NCI-H82 treated with DMSO at 0.1 percent for 48 hours (cell line): ENCODE measurements at regions not wholly inside any gene's neighbourhood (a gene's known extent, or its start where the extent isn't known, plus 50 kb on each side); places are given as distances from the start of the nearest gene placed in this dataset.

Experiments used
- DNase-seq: peaks from one replicate; lab custom pipeline; 2025; ENCODE audit not compliant: unreplicated experiment; lab: John Stamatoyannopoulos, UW

DNA sequence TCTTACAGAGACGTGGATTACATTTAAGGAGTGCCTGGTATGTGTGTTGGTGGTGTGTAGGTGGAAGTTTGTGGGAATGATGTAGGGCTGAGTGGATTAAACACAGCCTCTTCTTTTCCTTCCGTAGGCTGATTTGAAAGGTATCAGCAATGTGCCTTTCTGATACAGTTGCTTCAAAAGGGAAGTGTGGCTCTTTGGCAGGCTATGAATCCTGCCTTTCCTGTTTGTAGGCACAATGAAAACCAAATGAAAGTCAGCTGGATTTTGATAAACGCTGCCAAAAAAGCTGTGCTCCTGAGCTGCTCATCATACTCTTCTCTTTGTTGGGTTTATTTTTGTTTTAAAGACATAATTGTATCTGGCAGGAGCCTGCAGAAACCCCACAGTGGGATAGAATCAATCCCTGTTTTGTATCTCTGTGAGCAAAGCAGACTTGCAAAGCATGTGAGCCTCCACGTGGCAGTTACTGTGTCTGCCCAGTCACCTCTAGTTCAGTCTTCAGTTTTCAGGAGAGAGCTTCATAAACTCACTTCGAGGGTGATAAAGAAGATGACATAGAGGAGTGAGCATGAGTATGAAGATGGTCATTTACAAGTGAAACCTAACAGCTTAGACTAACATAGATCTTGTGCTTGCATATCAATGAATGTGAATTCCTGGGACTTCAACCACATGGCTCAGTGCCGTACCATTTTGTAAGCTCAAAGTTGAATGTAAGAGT lies 655.7 kb upstream of the KIRREL3 start:
- DNase-seq = no peak

DNA sequence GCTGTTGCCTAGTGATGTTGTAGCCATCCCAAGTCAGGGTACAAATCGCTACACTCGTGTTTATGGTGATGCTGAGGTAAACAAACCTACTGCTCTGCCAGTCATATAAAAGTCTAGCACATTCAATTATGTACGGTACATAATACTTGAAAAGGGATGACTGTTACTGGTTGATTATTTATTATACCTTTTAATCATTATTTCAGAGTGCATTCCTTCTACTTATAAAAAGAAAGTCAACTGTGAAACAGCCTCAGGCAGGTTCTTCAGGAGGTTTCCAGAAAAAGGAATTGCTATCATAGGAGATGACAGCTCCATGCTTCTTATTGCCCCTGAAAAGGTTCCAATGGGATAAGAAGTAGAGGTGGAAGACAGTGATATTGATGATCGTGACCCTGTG lies 652.5 kb upstream of the KIRREL3 start:
- DNase-seq = no peak

DNA sequence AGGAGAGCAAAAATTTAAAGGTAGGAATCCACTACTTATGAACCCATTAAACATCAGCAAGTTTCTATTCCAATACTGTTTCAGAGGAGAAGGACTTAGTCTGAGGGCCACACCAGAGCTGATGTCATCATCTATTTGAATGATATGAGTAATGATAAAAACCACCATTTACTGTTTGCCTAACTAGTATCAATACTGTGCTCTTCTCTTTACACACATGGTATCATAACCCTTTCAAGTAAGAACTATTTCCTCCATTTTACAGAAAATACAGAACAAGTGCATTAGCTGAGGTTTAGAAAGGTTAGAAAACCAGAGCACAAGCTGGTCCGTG lies 651.3 kb upstream of the KIRREL3 start:
- DNase-seq = no peak

DNA sequence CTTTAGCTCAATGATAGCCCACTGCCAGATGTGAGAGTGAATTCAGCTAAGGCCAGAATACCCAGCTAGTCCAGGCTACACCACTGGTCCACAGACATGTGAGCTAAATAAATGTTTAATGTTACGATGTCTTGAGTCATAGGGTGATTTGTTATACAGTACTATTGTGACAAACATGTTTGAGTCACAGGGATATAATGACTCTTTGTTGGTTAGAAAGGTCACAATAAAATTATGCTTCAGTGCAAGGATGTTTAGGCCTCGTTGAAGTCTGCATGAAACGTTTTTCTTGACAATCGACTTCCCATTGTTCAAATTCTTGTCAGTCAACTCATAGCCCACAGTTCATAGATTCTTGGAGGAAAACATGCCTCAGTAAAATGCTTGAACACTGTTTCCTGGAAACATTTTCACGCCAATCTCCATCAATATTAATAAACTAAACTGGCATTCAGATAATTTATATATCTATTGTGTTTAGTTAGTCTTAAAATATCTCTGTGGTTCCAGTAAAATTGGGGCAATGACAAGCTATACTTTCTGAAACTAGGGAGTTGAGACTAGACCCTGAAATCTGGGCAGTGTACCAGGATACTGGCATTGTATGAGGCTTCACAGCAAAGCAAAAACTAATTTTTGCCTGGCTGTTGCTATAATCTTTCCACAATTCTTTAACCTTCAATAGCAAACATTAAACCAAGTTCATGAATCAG lies 650.8 kb upstream of the KIRREL3 start:
- no peak for DNase-seq

DNA sequence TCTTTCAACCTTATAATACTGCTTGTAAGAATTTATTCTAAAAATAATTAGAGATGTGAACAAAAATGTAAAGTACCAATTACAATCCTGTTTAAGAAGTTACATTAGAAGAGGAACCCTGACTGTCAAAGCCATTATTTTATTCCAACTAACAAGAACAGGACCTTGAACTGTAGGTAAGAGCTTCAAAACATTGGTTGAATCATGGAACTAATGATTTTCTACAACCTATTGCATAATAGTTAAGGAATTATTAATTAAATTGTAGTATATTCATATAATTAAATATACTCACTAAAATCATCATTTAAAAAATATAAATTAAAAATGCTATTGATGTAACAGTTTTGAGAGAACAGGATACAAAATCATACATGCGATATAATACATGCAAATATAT lies 649.4 kb upstream of the KIRREL3 start:
- no peak for DNase-seq

DNA sequence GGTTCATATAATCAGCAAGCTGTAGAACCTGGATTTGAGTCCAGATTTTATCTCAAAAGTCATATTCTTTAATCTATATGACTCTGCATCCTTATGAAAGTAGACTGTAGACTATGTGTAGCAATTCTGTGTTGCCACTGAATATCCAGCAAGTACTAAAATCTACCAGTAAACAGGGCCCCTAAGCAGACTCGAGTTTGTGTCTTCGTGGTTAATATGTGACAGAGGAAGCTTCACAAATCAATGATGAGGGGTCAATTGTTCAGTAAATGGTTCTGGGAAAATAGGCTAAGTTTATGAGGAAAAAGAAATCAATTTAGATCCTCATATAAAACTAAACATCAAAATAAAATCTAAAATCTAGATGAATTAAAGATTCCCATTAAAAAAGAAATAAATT lies 648.5 kb upstream of the KIRREL3 start:
- DNase-seq = no peak

DNA sequence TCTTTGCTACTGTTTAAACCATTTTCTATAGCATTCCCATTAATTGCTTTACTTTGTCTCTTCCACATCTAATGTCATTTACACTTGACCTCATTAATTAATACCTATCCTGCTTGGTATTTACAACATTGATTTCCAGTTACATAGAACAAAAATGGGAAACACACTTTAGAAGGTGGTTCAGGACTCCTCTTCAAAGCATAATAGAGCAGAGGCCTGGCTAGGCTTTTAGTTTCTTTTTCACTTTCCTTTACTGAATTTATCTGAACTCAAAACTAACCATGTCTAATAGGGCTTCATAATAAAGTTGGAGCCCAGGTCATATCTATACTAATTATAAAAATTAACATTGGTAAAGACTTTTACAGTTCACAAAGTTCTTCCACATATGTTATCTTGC lies 648.0 kb upstream of the KIRREL3 start:
- DNase-seq = no peak

DNA sequence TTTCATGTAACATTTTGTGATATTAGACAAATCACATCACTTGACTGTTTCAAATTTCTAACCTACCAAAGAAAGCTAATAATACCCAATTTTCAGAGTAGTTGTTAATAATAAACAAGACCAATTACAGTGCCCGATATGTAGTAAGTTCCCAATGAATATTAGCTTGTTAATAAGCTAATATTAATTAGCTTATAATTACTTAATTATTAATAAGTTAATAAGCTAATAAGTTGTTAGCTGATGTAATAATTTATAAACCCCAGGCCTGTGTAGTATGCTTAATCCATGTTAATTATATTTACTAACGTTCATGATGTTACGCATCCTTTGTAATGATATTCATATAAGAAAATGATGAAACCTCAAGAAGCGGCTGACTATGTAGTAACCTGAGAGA lies 643.8 kb upstream of the KIRREL3 start:
- no peak for DNase-seq

DNA sequence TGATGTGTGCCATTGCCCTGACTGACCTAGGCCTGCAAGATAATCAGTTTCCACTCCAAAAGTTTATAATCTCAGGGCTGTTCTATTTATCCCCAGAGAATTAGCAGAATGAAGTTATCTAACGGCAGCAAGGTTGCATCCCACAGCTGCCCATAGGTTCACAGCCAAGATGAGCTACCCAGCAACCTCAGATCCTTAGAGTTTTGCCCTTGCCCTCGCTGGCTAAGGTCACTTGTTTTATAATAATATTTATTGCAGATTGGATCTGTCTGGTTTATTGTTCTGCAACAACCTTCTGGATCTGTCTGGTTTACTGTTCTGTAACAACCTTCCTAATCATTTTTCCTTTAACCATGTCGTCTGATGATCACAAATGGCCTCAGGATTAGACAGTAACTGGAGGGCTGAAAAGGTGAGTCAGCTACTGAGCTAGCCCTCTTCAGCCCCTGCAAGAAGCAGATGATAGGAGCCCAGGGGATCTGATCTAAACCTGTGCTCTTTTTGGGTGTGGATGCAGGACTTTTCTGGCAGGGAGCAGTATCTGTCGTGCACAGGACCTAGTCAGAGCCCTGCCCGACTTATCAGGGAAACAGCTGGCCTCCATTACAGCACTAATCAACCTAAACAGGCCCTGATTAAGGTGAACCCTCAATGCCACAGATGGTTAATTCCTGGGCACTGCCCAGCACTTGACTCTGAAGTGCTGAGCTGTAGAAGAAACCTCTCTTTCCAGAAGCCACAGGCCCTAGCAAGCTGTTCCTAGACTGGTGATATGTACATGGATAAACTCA lies 642.9 kb upstream of the KIRREL3 start:
- no peak for DNase-seq

DNA sequence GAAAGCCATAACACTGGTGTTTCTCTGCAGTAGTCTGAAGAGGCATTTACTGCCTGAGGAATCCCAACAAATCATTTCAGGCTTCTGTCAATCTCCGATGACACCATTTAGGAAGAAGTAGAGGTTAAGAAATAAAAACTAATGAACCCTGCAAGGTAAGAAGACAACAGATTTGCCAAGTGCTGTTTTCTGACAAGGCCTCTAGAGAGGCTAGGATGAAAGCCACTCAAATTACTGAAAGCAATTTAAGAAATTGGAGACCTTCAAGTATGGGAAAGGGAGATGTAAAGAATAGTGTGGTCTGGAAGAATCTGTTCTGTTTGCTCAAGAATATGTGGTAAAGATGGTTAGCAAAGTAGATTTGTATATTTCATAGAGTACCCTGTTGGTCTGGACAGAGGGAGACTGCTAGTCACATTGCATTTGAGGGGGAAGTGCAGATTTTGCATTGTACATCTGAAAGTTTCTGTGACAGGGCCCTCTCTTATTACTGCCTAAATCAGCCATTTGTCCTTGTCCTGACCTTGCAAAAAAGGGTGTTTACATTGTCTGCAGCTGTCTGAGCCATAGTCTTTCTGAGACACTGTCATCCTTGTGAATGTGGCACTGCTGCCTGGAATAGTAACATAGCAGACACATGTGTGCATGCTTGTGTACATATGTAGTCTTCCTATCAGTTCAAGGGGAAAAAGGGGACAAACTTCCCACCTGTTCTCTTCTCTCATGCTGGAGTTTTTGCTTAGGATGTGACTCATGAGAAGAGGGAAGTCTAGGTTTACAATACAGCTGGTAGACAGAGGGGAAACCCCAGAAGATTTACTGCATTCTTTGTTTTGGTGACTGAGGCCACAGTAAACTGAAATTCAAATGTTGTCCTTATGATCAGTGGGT lies 640.2 kb upstream of the KIRREL3 start:
- DNase-seq = no peak

DNA sequence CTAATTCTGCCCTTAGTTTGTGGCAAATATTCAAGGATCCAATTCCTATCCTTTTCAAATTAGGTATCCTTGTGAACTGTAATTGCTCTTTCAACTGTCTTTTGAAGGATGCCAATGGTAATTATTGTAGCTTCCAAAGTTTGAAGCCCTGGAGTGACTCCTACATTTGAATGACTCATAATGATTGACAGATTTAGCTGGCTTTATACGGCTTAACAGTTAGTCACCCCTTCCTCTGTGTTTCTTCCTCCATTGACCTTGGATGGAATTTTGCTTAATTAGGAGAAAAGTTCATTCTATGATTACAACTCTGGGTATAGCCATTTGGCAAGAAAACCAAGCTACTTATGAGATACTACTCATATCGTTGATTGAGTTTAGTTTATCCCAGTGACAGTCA lies 639.3 kb upstream of the KIRREL3 start:
- DNase-seq = no peak

DNA sequence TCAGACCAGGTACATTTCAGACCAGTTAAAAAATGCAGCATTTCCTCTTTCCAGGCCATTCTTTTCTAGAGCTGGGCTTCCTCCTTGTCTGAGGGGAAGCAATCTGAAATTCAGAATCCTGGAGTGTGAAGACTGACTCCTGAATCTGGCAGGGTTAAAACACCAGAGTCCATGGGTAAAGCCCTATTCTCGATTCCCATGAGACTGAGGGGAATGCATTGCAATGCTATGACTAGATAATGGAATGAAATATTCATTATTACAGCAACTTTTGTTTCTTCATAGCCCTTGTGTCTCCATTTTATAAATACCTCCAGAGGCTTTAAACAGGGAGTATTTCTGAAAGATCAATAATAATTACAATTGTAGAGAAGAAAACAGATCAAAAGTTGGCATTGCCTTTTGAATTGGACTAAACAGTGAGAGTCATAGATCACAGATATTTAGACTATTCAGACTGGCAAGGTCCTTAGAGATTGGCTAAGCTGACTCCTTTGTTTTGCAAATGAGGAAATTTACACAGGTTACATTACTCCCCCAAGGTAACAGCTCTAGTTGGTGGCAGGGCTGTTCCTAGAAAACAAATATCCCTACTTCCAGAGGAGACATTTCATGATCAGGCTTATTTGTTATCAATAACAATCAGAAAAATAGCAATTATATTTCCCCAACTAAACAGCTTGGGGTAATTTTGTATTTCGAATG lies 632.6 kb upstream of the KIRREL3 start:
- DNase-seq = no peak

DNA sequence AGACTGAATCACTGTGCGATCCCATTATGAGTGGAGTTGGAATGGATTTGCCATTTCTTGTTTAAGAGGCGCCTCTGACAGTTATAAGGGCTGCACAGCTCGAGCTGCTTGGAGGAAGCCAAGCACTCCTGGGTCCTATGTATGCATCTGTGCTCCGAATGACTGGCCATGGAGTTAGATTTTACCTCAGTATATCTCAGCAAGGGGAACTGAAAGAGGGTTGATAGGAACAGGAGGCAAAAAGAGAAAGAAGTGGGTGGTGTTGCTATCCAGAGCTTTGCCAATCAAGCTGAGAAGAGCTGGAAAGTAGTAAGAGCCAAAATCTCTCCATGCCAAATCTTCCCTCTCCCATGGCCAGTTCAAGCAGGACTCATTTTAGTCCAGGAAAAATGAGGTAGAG lies 632.0 kb upstream of the KIRREL3 start:
- no peak for DNase-seq

DNA sequence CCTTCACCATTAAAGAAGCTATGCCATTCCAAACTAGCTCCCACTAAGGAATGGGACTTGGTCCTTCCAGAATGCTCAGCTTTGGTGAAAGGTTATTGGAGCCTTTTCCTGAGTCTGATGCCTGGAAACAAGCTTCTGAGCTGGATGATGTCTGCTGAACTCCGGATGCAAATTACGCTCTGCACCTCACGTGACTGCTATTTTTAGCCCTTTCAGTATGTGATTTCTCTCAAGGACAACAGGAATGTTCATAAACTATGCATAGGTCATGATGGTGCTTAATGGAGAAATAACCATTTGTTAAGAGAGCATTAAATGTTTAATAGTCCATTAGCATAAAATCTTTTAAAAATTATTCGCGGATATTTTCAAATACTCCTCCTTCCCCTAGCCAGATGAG lies 631.4 kb upstream of the KIRREL3 start:
- no peak for DNase-seq

DNA sequence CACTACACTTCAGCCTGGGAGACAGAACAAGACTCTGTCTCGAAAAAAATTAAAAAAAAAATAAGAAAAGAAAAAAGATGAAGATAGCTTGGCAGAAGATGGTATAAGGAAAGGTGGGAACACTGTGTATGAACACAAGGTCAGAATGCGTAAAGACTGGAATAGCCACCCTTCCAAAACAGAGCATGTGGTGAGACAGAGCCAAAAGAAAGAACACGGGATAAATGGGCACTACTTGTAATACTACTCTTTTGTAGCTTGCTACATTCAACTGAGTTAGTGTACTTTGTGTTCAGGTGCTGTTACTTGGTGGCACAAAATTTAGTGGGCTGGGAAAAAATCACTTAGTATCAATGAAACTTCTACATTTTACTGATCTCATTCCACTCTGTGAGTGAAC lies 628.6 kb upstream of the KIRREL3 start:
- DNase-seq = no peak

DNA sequence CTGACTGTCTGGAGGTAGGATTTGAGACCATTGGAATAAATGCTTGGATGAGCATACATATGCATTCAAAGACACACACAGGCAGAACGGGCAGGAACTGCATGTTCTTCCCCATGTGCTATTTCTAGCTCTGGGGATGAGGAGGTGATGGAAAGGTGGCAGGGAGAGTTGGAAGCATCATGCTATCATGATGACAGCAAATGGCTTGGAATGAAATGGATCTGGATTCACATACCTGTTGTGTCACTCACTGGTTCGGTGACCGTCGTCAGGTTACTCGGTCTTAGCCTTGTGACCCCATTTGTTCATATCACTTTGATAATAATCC lies 627.9 kb upstream of the KIRREL3 start:
- DNase-seq = no peak

DNA sequence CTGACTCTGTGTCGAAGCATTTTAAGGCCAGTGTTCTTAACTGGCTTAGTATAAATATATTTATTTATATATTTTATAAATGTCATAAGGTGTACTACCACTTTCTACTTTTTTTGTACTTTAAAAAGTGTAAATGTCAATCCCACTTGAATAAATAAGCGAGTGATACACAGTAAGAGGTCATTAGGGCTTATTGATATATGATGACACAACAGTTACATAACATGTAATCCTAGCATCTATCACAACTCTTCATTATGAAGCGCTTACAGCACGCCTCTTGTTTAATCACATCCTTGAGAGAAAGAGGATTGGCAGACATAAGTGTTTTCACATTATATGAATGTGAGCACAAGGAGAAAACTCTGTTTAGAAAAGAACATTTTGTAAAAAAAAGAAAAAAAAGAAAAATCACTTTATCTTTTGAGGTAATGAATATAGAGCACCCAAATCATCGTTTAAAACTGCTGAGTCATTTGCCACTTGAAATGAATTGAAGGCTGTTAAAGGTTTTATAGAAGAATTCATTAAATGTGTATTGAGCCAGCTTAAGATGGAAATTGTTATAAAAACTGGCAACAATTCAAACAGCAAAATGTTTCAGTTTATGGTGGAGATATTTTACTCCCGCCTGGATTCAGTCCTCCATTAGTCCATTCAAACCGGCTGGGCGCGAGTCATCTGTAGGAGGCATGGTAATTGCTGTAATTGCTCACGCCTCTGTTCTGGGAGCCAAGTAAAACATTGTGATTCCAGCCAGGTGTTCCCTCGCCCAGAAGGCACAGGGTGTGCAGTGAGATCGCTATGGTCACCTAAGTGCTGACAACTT lies 627.3 kb upstream of the KIRREL3 start:
- DNase-seq = no peak

DNA sequence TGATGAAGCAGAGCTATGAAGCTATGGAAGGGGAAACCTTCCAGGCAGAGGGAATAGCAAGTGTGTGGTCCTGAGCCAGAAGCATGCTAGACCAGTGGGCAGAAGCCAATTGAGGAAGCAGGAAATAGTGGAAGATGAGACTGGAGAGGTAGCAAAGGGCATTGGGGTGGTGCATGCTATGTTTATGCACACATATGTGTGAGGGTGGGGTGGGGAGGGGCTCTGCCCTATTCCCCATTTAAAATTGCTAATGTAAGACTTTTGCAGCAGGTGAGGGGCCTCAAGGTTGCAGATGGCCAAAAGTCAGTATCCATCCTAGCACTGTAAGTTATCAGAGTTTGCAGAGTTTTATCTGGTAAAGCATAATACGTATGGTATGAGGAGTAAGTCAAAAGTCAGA lies 626.6 kb upstream of the KIRREL3 start:
- no peak for DNase-seq

DNA sequence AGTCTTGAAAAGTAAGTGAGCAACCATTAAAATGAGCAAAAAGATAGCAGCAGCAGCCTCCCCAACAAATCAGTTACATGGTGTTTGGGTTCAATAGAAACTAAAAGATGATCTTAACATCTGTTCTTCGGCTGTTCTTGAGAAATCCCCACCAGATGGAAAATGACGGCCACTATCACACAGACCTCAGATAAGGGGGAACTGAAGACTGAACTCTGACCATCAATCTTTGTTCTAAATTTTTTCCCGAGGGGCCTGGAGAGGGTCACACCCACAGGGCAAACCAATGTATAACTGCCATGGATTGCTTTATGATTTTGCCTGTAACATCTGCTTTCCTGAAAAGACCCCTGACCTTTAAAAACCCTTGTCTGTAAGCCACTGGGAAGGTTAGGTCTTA lies 624.8 kb upstream of the KIRREL3 start:
- DNase-seq = no peak

DNA sequence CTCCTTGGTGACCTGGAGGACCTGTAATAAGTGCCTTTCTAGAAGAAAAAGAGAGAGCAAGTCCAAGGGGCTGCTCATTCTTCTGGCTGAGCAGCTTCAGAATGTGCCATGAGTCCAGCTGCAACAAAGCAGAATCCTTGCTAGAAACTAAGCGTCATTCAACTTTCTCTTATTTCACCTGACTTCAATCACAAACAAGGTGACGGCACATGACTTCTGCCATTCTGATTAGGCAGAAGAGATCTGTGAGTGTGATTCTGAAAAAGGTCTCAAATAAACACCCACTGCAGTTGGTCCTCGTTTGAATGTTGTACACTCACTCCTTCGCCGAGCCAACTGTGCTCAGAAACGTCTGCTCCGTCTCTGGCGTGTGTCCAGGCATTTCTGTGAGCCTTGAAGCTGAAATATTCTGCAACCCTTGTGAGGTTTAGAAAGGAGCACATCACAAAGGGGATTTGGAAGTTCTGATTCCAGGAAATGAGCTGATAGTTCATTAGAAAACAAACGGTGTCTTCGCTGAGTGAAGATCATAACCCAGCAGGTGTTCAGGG lies 623.8 kb upstream of the KIRREL3 start:
- DNase-seq = no peak
